Esophagus squamous epithelium (tissue), 5 donors: ENCODE measurements at regions not wholly inside any gene's neighbourhood (a gene's known extent, or its start where the extent isn't known, plus 50 kb on each side); places are given as distances from the start of the nearest gene placed in this dataset.
A peak's percentile ranks its signal among the peaks of the same experiment; 100 is the strongest.

Experiments
- DNase-seq: peaks from one replicate; lab custom pipeline; 2025; lab: John Stamatoyannopoulos, UW
- H3K27ac ChIP-seq, 4 donors: fragments of 200-600 bp; sonication (generic); one replicate each; pipeline ENCODE4 v1.5.1; 2016 to 2019; ENCODE audit warnings: mild to moderate bottlenecking in 1 of 4
- H3K27me3 ChIP-seq, 4 donors: fragments of 200-600 bp; sonication (generic); 1 replicate in 3 of 4; 2 replicates in 1 of 4; pipeline versions ENCODE4 v1.5.1 to v1.6.0; 2017 to 2021; ENCODE audit warnings: antibody characterized with exemption in 1 of 4
- H3K36me3 ChIP-seq, 3 donors: fragments of 200-600 bp; sonication (generic); one replicate each; pipeline ENCODE4 v1.5.1; 2016 to 2019
- H3K4me1 ChIP-seq, 3 donors: fragments of 200-600 bp; sonication (generic); one replicate each; pipeline ENCODE4 v1.5.1; 2017 to 2019
- H3K4me3 ChIP-seq, 4 donors: fragments of 200-600 bp; sonication (generic); 1 replicate in 3 of 4; 2 replicates in 1 of 4; pipeline ENCODE4 v1.5.1; 2016 to 2019; ENCODE audit warnings: mild to moderate bottlenecking in 2 of 4, moderate library complexity in 1 of 4
- H3K9me3 ChIP-seq, 3 donors: fragments of 200-600 bp; sonication (generic); one replicate each; pipeline ENCODE4 v1.5.1; 2016 to 2019
- CTCF ChIP-seq, 6 experiments: fragments of 450-650 bp in 4 of 6; fragments of 200-600 bp in 2 of 6; sonication (generic) in 2 of 6; IDR thresholded peaks; one replicate each; pipeline ENCODE4 v1.5.1; 2016 to 2019; ENCODE audit warnings: antibody characterized with exemption in 6 of 6, mild to moderate bottlenecking in 4 of 6, moderate library complexity in 4 of 6
- POLR2A ChIP-seq, 4 donors: fragments of 450-650 bp; IDR thresholded peaks; one replicate each; pipeline ENCODE4 v1.6.1; 2017; ENCODE audit warnings: antibody characterized with exemption in 4 of 4, mild to moderate bottlenecking in 4 of 4, moderate library complexity in 3 of 4
- WGBS, 2 donors: methylation state at CpG; one replicate each; pipeline ENCODE4 v1.1.5; 2018; 5-methylcytosine and 5-hydroxymethylcytosine counted together
- intact Hi-C: fragments of 100-400 bp; cut with DNase I; formaldehyde crosslinking; loops from one replicate; pipeline ENCODE4 v1.15.0; 2022
- donor health status: DM: yes; HTN: yes; CAD: no.

DNA sequence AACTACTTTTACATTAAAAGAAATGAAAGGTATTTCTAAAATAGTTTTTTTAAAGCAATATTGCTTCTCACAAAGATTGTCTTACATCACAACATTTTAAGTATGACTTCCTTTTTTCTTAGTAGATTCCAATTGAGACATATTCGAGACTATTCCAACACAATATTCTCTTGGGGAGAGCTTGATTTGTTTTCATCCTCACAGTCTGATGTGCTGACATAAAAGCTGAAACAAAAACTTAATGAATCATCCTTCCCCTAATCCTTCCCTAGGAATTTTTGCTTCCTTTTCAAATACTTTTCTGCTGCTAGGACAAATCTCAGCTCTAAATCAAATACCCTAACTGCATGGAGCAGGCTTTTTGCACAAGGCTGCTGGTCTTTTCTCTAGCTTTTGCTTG is 245.8 kb upstream of the MAP3K1 start:
- intact Hi-C loops = no loop called here
- no peak for TF ChIP-seq CTCF (IDR thresholded peaks at IDR 0.05)
- TF ChIP-seq POLR2A (IDR thresholded peaks at IDR 0.05) = no peak
- Histone ChIP-seq H3K4me3 (no peak overlapping the region), H3K27ac (peak overlapping the region; percentile 16 to 59 (median 23)), H3K27me3 (no peaks in the 10 kb centered on the region), H3K9me3 (no peaks in the 10 kb centered on the region), H3K4me1 (peaks cover 6 to 36% (median 21%) of the 10 kb centered on the region in 3 donors), H3K36me3 (no peaks in the 10 kb centered on the region)
- no peak for DNase-seq
- 6 to 7% methylated on average over 1 of the region's 1 CpG for WGBS, 2 donors

DNA sequence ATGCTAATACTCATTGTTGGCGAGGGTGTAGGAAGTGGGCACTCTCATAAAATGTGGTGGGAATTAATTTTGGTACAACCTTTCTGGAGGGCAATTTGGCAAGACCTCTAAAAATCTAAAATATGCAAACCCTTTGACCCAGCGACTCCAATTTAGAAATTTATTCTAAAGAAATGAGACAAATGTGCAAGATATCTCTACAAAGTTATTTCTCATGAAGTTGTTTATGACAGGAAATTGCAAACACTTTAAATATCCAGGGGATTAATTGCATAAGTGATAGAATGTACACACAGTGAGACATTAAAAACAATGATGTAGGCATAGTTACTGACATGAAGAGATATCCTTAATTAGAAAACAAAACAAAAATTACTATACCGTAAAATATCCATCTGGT is 246.3 kb upstream of the MAP3K1 start:
- no peak for DNase-seq

GRCh38 chr5:56567278-56567677 is 248.1 kb upstream of the MAP3K1 start:
- H3K4me1 ChIP-seq = peaks cover 6 to 45% (median 22%) of the 10 kb centered on the region in 3 donors
- 86 to 91% methylated on average over 4 of the region's 4 CpGs for WGBS, 2 donors
- H3K27ac ChIP-seq = no peak overlapping the region
- H3K4me3 ChIP-seq = no peak overlapping the region
- no peaks in the 10 kb centered on the region for H3K9me3 ChIP-seq
- H3K27me3 ChIP-seq = no peaks in the 10 kb centered on the region
- no peak for TF ChIP-seq POLR2A (IDR thresholded peaks at IDR 0.05)
- TF ChIP-seq CTCF (IDR thresholded peaks at IDR 0.05) = no peak
- DNase-seq = no peak
- no peaks in the 10 kb centered on the region for H3K36me3 ChIP-seq
- intact Hi-C loops = no loop called here

More for the DNA sequence above, 246.3 kb upstream of the MAP3K1 start:
- Histone ChIP-seq H3K4me3 (no peak overlapping the region), H3K27me3 (no peaks in the 10 kb centered on the region), H3K9me3 (no peaks in the 10 kb centered on the region), H3K4me1 (peaks cover 6 to 41% (median 22%) of the 10 kb centered on the region in 3 donors), H3K36me3 (no peaks in the 10 kb centered on the region), H3K27ac (peak overlapping the region in 1 of 4 donors; percentile 59)
- 60 to 66% methylated on average over 3 of the region's 3 CpGs for WGBS, 2 donors
- TF ChIP-seq CTCF (IDR thresholded peaks at IDR 0.05) (no peak), POLR2A (IDR thresholded peaks at IDR 0.05) (no peak)
- intact Hi-C loops = no loop called here

DNA sequence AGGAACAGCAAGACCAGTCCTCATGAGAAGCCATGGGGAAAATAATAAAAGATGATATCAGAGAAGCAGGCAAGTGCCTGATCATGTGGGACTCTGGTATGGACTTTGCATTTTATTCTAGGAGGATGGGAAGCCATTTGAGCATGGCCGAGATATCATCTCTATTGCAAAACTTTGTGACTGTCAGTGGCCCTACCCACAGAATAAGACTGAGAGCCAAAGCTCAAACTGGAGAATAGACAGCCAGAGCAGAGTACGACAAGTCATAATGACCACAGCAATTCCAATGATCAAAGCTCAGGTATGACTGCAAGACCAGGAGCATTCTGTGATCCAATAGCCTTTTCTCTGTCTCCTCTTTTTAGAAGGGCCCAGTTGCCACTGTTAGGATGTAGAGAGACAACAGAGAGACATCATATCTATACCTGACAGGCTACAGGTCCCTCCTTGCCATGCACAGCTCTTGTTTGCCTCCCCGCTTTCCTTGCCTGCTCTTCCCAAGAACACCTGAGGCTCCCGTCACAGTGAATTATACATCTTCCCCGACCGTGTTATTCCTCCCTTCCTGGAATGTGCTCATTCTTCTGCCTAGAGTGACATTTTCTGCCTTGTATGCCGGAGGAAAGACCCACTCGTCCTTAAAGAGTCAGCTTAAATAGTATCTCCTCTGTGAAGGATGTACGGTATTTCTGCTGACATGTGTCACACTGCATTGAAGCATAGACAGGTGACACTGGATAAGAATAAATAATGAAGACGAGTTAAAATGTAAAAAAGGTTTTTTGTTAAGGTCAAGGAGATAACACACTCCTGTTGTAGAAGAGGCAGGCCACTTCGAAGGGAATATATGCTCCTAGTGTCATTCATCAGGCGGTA is 248.7 kb upstream of the MAP3K1 start:
- DNase-seq = no peak
- intact Hi-C loops = no loop called here
- WGBS, 2 donors = 88 to 90% methylated on average over 11 to 12 of the region's 12 CpGs
- Histone ChIP-seq H3K4me3 (no peak overlapping the region), H3K27ac (no peak overlapping the region), H3K9me3 (no peaks in the 10 kb centered on the region), H3K4me1 (peaks cover 6 to 52% (median 25%) of the 10 kb centered on the region in 3 donors), H3K36me3 (no peaks in the 10 kb centered on the region), H3K27me3 (no peaks in the 10 kb centered on the region)
- TF ChIP-seq CTCF (IDR thresholded peaks at IDR 0.05) = no peak
- no peak for TF ChIP-seq POLR2A (IDR thresholded peaks at IDR 0.05)

DNA sequence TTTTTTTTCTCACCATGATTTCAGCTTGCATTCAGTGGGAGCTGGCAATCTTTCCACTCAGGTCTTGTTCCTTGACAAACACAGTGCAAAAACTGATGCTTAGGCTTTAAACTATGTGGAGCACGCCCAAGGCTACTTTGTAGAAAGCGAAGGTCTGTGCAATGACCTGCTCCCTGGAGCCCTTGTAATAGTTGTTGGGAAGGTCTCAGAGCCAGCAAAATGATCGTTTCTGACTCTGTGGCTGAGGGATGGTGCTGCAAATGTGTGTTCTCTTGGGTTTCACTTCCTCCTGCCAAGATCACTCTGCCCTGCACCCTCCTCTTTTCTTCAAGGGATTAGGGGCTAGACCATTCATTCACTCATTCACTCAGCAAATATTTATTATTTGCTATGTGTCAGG is 249.7 kb upstream of the MAP3K1 start:
- intact Hi-C loops = no loop called here
- Histone ChIP-seq H3K4me1 (peaks cover 6 to 57% (median 31%) of the 10 kb centered on the region in 3 donors), H3K27ac (no peak overlapping the region), H3K27me3 (no peaks in the 10 kb centered on the region), H3K36me3 (no peaks in the 10 kb centered on the region), H3K4me3 (no peak overlapping the region), H3K9me3 (no peaks in the 10 kb centered on the region)
- DNase-seq = no peak
- TF ChIP-seq CTCF (IDR thresholded peaks at IDR 0.05) (no peak), POLR2A (IDR thresholded peaks at IDR 0.05) (no peak)
- WGBS, 2 donors = 40 to 59% methylated on average over 3 of the region's 3 CpGs
